HEK293 (cell line): ENCODE measurements at regions not wholly inside any gene's neighbourhood (a gene's known extent, or its start where the extent isn't known, plus 50 kb on each side); places are given as distances from the start of the nearest gene placed in this dataset.

ENCODE experiments used
- CTCF ChIA-PET: fragments of 350-600 bp; formaldehyde crosslinking; extraction: SDS; loops from one replicate; lab custom pipeline; 2021; ENCODE audit warnings: antibody characterized with exemption; lab: Yijun Ruan, JAX
- POLR2A ChIA-PET: fragments of 300-600 bp; formaldehyde crosslinking; extraction: SDS; loops from one replicate; lab custom pipeline; 2020; ENCODE audit warnings: antibody characterized with exemption, inconsistent platforms; lab: Yijun Ruan, JAX
- H3K27ac ChIP-seq: fragments of 200-500 bp; sonication (Bioruptor generic); 2 replicates; pipeline ENCODE4 v1.5.1; 2014; ENCODE audit warnings: low read depth, low read length, control low read depth, inconsistent platforms; ENCODE audit errors: extremely low read depth
- H3K36me3 ChIP-seq, 2 experiments: fragments of 200-500 bp in 1 of 2; sonication (Bioruptor generic) in 1 of 2; 1 replicate in 1 of 2; 2 replicates in 1 of 2; pipeline ENCODE4 v1.5.1; 2014 to 2017; ENCODE audit warnings: inconsistent platforms in 2 of 2, low read length in 2 of 2; ENCODE audit not compliant: control insufficient read depth in 2 of 2, insufficient read depth in 1 of 2
- H3K4me1 ChIP-seq: fragments of 200-500 bp; sonication (Bioruptor generic); 2 replicates; pipeline ENCODE4 v1.5.1; 2014; ENCODE audit warnings: mild to moderate bottlenecking, low read length, inconsistent platforms; ENCODE audit not compliant: control insufficient read depth, insufficient read depth
- H3K4me3 ChIP-seq: 2 replicates; pipeline ENCODE4 v1.5.1; 2011; ENCODE audit warnings: low read depth, mild to moderate bottlenecking, control low read depth, low read length, moderate library complexity
- H3K9me3 ChIP-seq: fragments of 200-500 bp; sonication (Bioruptor generic); 2 replicates; pipeline ENCODE4 v1.5.1; 2014; ENCODE audit warnings: low read depth, low read length, inconsistent platforms; ENCODE audit not compliant: control insufficient read depth, insufficient read depth
- EGR2 ChIP-seq: fragments of 450-650 bp; formaldehyde crosslinking; IDR thresholded peaks from 2 replicates; pipeline ENCODE4 v1.5.1; 2016; ENCODE audit warnings: low read depth, missing biosample characterization, missing genetic modification characterization
- GLI4 ChIP-seq: fragments of 450-650 bp; formaldehyde crosslinking; IDR thresholded peaks from 2 replicates; pipeline ENCODE4 v1.5.1; 2016; ENCODE audit warnings: missing biosample characterization, missing genetic modification characterization
- GLIS1 ChIP-seq: fragments of 450-650 bp; formaldehyde crosslinking; IDR thresholded peaks from 2 replicates; pipeline ENCODE4 v1.5.1; 2016; ENCODE audit warnings: missing biosample characterization, missing genetic modification characterization
- HOXC10 ChIP-seq: sonication (generic); formaldehyde crosslinking; IDR thresholded peaks from 2 replicates; pipeline ENCODE4 v1.8.1; 2023; ENCODE audit warnings: mild to moderate bottlenecking, missing genetic modification reagents
- HOXD13 ChIP-seq: sonication (generic); formaldehyde crosslinking; IDR thresholded peaks from 2 replicates; pipeline ENCODE4 v1.8.0; 2022; ENCODE audit warnings: missing genetic modification reagents, borderline replicate concordance
- KLF10 ChIP-seq: fragments of 450-650 bp; IDR thresholded peaks from 2 replicates; pipeline ENCODE4 v1.5.1; 2018; ENCODE audit warnings: missing biosample characterization, mild to moderate bottlenecking, missing genetic modification characterization
- KLF9 ChIP-seq: fragments of 450-650 bp; formaldehyde crosslinking; IDR thresholded peaks from 2 replicates; pipeline ENCODE4 v1.5.1; 2016; ENCODE audit warnings: missing biosample characterization, missing genetic modification characterization, low read depth
- MYNN ChIP-seq: fragments of 450-650 bp; formaldehyde crosslinking; IDR thresholded peaks from 2 replicates; pipeline ENCODE4 v1.5.1; 2016; ENCODE audit warnings: missing biosample characterization, missing genetic modification characterization, borderline replicate concordance
- OVOL3 ChIP-seq: fragments of 450-650 bp; formaldehyde crosslinking; IDR thresholded peaks from 2 replicates; pipeline ENCODE4 v1.5.1; 2016; ENCODE audit warnings: missing biosample characterization, missing genetic modification characterization
- PRDM6 ChIP-seq: fragments of 450-650 bp; formaldehyde crosslinking; IDR thresholded peaks from 2 replicates; pipeline ENCODE4 v1.5.1; 2017; ENCODE audit warnings: missing biosample characterization, missing genetic modification characterization
- REPIN1 ChIP-seq: fragments of 450-650 bp; formaldehyde crosslinking; IDR thresholded peaks from 2 replicates; pipeline ENCODE4 v1.5.1; 2017; ENCODE audit warnings: missing biosample characterization, missing genetic modification characterization, low read depth
- TCF7L2 ChIP-seq: IDR thresholded peaks from 2 replicates; pipeline ENCODE4 v1.6.1; 2011; ENCODE audit warnings: low read depth, mild to moderate bottlenecking, inconsistent platforms, low read length, moderate library complexity, borderline replicate concordance
- YY1 ChIP-seq: fragments of 450-650 bp; formaldehyde crosslinking; IDR thresholded peaks from 2 replicates; pipeline ENCODE4 v1.5.1; 2018; ENCODE audit warnings: missing biosample characterization, missing genetic modification characterization
- ZBTB17 ChIP-seq: fragments of 450-650 bp; formaldehyde crosslinking; IDR thresholded peaks from 2 replicates; pipeline ENCODE4 v1.5.1; 2016; ENCODE audit warnings: missing biosample characterization, missing genetic modification characterization
- ZBTB20 ChIP-seq: fragments of 450-650 bp; formaldehyde crosslinking; IDR thresholded peaks from 2 replicates; pipeline ENCODE4 v1.5.1; 2016; ENCODE audit warnings: missing biosample characterization, missing genetic modification characterization
- ZBTB44 ChIP-seq: fragments of 450-650 bp; IDR thresholded peaks from 2 replicates; pipeline ENCODE4 v1.5.1; 2018; ENCODE audit warnings: missing biosample characterization, mild to moderate bottlenecking, missing genetic modification characterization
- ZFP41 ChIP-seq: fragments of 450-650 bp; formaldehyde crosslinking; IDR thresholded peaks from 2 replicates; pipeline ENCODE4 v1.5.1; 2016; ENCODE audit warnings: missing biosample characterization, missing genetic modification characterization, borderline replicate concordance
- ZNF140 ChIP-seq: fragments of 450-650 bp; formaldehyde crosslinking; IDR thresholded peaks from 2 replicates; pipeline ENCODE4 v1.5.1; 2016; ENCODE audit warnings: missing biosample characterization, missing genetic modification characterization
- ZNF148 ChIP-seq: fragments of 450-650 bp; formaldehyde crosslinking; IDR thresholded peaks from 2 replicates; pipeline ENCODE4 v1.5.0; 2017; ENCODE audit warnings: missing biosample characterization, missing genetic modification characterization, borderline replicate concordance
- ZNF157 ChIP-seq: fragments of 450-650 bp; formaldehyde crosslinking; IDR thresholded peaks from 2 replicates; pipeline ENCODE4 v1.5.1; 2016; ENCODE audit warnings: missing biosample characterization, missing genetic modification characterization
- ZNF184 ChIP-seq: fragments of 450-650 bp; IDR thresholded peaks from 2 replicates; pipeline ENCODE4 v1.5.1; 2018; ENCODE audit warnings: missing biosample characterization, mild to moderate bottlenecking, missing genetic modification characterization
- ZNF211 ChIP-seq: fragments of 450-650 bp; formaldehyde crosslinking; IDR thresholded peaks from 2 replicates; pipeline ENCODE4 v1.5.1; 2016; ENCODE audit warnings: low read depth, missing biosample characterization, missing genetic modification characterization
- ZNF292 ChIP-seq: fragments of 450-650 bp; formaldehyde crosslinking; IDR thresholded peaks from 2 replicates; pipeline ENCODE4 v1.5.1; 2016; ENCODE audit warnings: low read depth, missing biosample characterization, missing genetic modification characterization, borderline replicate concordance
- ZNF341 ChIP-seq: fragments of 450-650 bp; formaldehyde crosslinking; IDR thresholded peaks from 2 replicates; pipeline ENCODE4; 2016; ENCODE audit warnings: low read depth, missing biosample characterization, missing genetic modification characterization
- ZNF37A ChIP-seq: fragments of 450-650 bp; IDR thresholded peaks from 2 replicates; pipeline ENCODE4 v1.5.1; 2018; ENCODE audit warnings: missing biosample characterization, missing genetic modification characterization
- ZNF473 ChIP-seq: fragments of 450-650 bp; formaldehyde crosslinking; IDR thresholded peaks from 2 replicates; pipeline ENCODE4 v1.5.1; 2017; ENCODE audit warnings: missing biosample characterization, missing genetic modification characterization
- ZNF501 ChIP-seq: fragments of 450-650 bp; formaldehyde crosslinking; IDR thresholded peaks from 2 replicates; pipeline ENCODE4 v1.5.1; 2016; ENCODE audit warnings: missing biosample characterization, missing genetic modification characterization
- ZNF623 ChIP-seq: fragments of 450-650 bp; formaldehyde crosslinking; IDR thresholded peaks from 2 replicates; pipeline ENCODE4 v1.5.1; 2016; ENCODE audit warnings: missing biosample characterization, missing genetic modification characterization
- ZNF626 ChIP-seq: fragments of 450-650 bp; sonication (Bioruptor Pico); formaldehyde crosslinking; IDR thresholded peaks from 2 replicates; pipeline ENCODE4 v1.5.1; 2018; ENCODE audit warnings: missing biosample characterization, missing genetic modification characterization, inconsistent platforms
- ZNF660 ChIP-seq: fragments of 450-650 bp; IDR thresholded peaks from 2 replicates; pipeline ENCODE4 v1.5.1; 2018; ENCODE audit warnings: missing biosample characterization, mild to moderate bottlenecking, missing genetic modification characterization
- ZSCAN30 ChIP-seq: fragments of 450-650 bp; IDR thresholded peaks from 2 replicates; pipeline ENCODE4 v1.5.1; 2018; ENCODE audit warnings: missing biosample characterization, mild to moderate bottlenecking, missing genetic modification characterization, moderate library complexity
- ZXDB ChIP-seq: fragments of 450-650 bp; formaldehyde crosslinking; IDR thresholded peaks from 2 replicates; pipeline ENCODE4 v1.5.1; 2016; ENCODE audit warnings: missing biosample characterization, missing genetic modification characterization
- TF ChIP-seq, protein P1 (sequence below): fragments of 450-650 bp; formaldehyde crosslinking; IDR thresholded peaks from 2 replicates; pipeline ENCODE4 v1.5.1; 2016; ENCODE audit warnings: missing biosample characterization, missing genetic modification characterization

DNA sequence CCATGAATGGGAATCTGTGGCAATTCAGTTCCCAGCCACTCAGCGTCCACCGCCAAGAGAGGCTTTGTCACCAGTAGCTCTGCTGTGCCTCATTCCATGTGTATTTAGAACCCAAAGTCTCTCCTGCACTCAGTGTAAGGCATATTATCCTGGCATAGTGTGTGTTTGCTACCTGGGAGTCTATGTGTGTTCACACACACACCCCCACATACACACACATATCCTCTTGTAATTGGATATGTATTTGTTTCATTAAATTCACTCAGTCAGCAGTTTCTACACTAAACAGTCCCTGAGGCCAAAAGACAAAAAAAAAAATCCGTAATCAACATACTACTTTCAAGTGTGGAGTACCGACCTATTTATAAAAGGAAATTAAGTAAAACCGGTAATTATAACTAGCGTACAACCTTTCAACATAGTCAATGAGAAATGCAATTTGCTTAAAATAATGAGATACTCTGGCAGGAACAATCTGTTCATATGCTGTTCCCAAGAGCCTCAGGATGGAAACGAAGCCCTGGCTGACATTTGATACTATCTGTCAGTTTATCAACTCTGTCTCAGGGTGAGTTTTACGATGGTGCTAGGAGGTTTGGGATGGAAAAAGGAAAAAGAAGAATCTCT, 425.8 kb upstream of the CELF2 start:
- ChIA-PET POLR2A (no interaction called here), CTCF (no interaction called here)
- Histone ChIP-seq H3K36me3 (no peaks in the 10 kb centered on the region), H3K4me3 (no peak overlapping the region), H3K4me1 (peaks cover 9% of the 10 kb centered on the region), H3K27ac (no peak overlapping the region; the same call in 1 of the 2 replicates), H3K9me3 (no peaks in the 10 kb centered on the region)
- no peak for TF ChIP-seq TCF7L2
- TF ChIP-seq ZNF623: no peak
- TF ChIP-seq KLF10 (tag by site-specific recombination): peak; percentile 16; the same call in 1 of the 2 replicates
- no peak for TF ChIP-seq ZNF626 (tag by site-specific recombination)
- no peak for TF ChIP-seq KLF9 (tag by site-specific recombination)
- no peak for TF ChIP-seq ZNF501 (tag by site-specific recombination)
- no peak for TF ChIP-seq OVOL3 (tag by site-specific recombination)
- TF ChIP-seq MYNN: no peak
- no peak for TF ChIP-seq ZNF292
- no peak for TF ChIP-seq ZNF148 (tag by site-specific recombination)
- no peak for TF ChIP-seq ZNF140 (tag by site-specific recombination)
- no peak for TF ChIP-seq ZNF157 (tag by site-specific recombination)
- no peak for TF ChIP-seq REPIN1
- no peak for TF ChIP-seq ZNF211 (tag by site-specific recombination)
- no peak for TF ChIP-seq HOXC10 (CRISPR knock-in tag)
- no peak for TF ChIP-seq EGR2 (tag by site-specific recombination)
- TF ChIP-seq ZBTB17 (tag by site-specific recombination): 0 out of 2 replicates have a peak, but pooled peaks have one; percentile 28
- no peak for TF ChIP-seq ZSCAN30 (tag by site-specific recombination)
- TF ChIP-seq ZXDB: no peak
- no peak for TF ChIP-seq ZNF660 (tag by site-specific recombination)
- no peak for TF ChIP-seq ZNF37A (tag by site-specific recombination)
- no peak for TF ChIP-seq ZNF341 (tag by site-specific recombination)
- no peak for TF ChIP-seq HOXD13 (CRISPR knock-in tag)
- no peak for TF ChIP-seq ZBTB44
- TF ChIP-seq GLI4: no peak
- peak; percentile 48; the same call in 1 of the 2 replicates for TF ChIP-seq GLIS1 (tag by site-specific recombination)
- no peak for TF ChIP-seq YY1
- TF ChIP-seq ZBTB20 (tag by site-specific recombination): peak; percentile 24; the same call in 1 of the 2 replicates
- TF ChIP-seq, protein P1, sequence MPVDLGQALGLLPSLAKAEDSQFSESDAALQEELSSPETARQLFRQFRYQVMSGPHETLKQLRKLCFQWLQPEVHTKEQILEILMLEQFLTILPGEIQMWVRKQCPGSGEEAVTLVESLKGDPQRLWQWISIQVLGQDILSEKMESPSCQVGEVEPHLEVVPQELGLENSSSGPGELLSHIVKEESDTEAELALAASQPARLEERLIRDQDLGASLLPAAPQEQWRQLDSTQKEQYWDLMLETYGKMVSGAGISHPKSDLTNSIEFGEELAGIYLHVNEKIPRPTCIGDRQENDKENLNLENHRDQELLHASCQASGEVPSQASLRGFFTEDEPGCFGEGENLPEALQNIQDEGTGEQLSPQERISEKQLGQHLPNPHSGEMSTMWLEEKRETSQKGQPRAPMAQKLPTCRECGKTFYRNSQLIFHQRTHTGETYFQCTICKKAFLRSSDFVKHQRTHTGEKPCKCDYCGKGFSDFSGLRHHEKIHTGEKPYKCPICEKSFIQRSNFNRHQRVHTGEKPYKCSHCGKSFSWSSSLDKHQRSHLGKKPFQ (tag by site-specific recombination): peak; percentile 47
- no peak for TF ChIP-seq ZFP41
- no peak for TF ChIP-seq ZNF184 (tag by site-specific recombination)
- no peak for TF ChIP-seq ZNF473 (tag by site-specific recombination)
- peak; percentile 36; the same call in 1 of the 2 replicates for TF ChIP-seq PRDM6
